HepG2 (cell line): ENCODE measurements at regions not wholly inside any gene's neighbourhood (a gene's known extent, or its start where the extent isn't known, plus 50 kb on each side); places are given as distances from the start of the nearest gene placed in this dataset.

Experiments used
- ATAC-seq: fragments of 200-7000 bp; cut with Tn5 transposase; 3 replicates; pipeline ENCODE4 v1.9.1; 2020; ENCODE audit warnings: mild to moderate bottlenecking, moderate library complexity
- BruUV-seq: library from RNA; stranded (reverse); fragments of 400-500 nt; replicated peaks from 2 replicates; lab custom pipeline; 2021; lab: Mats Ljungman, UMichigan
- CTCF ChIA-PET: fragments of 300-600 bp; formaldehyde crosslinking; extraction: SDS; loops from one replicate; lab custom pipeline; 2021; ENCODE audit warnings: low total read pairs, inconsistent platforms, low intra/inter-chr PET ratio; lab: Yijun Ruan, JAX
- POLR2A ChIA-PET: fragments of 350-600 bp; sonication (Branson Sonifier 250); formaldehyde crosslinking; loops from one replicate; lab custom pipeline; 2020; ENCODE audit warnings: antibody characterized with exemption, inconsistent platforms; lab: Yijun Ruan, JAX
- DNase-seq: peaks from one replicate; pipeline ENCODE4 v3.0.0-alpha.2; 2015; ENCODE audit warnings: low spot score
- FAIRE-seq: peaks from 3 replicates; lab custom pipeline; 2011; peaks lifted over from hg19 to GRCh38; lab: Jason Lieb, UNC
- H2AFZ ChIP-seq: one replicate; pipeline ENCODE4 v1.6.1; 2011; ENCODE audit warnings: low read length, inconsistent platforms
- H3K27ac ChIP-seq: fragments of 300-600 bp; 3 replicates; pipeline ENCODE4 v1.8.0; 2011; ENCODE audit warnings: mixed run types, mild to moderate bottlenecking, mixed read lengths, low read length, inconsistent platforms; ENCODE audit not compliant: insufficient read depth; ENCODE audit errors: extremely low read length
- H3K27me3 ChIP-seq, 2 experiments: fragments of 200-600 bp in 1 of 2; 2 replicates in 1 of 2; 3 replicates in 1 of 2; pipeline versions ENCODE4 v1.6.0 to v1.8.0; 2011; ENCODE audit warnings: low read length in 2 of 2, mild to moderate bottlenecking in 2 of 2, moderate library complexity in 2 of 2, inconsistent platforms in 1 of 2; ENCODE audit not compliant: insufficient read depth in 2 of 2, control insufficient read depth in 1 of 2
- H3K36me3 ChIP-seq, 2 experiments: fragments of 200-600 bp in 1 of 2; replicated peaks in 1 of 2; 2 replicates in 1 of 2; 3 replicates in 1 of 2; pipeline versions ENCODE4 v1.5.1 to v1.8.0; 2011; ENCODE audit warnings: low read length in 2 of 2, inconsistent platforms in 1 of 2; ENCODE audit not compliant: insufficient read depth in 2 of 2, control insufficient read depth in 1 of 2
- H3K4me1 ChIP-seq: 2 replicates; pipeline ENCODE4 v1.5.1; 2012; ENCODE audit warnings: low read length, inconsistent platforms; ENCODE audit not compliant: insufficient read depth
- H3K4me2 ChIP-seq: 2 replicates; pipeline ENCODE4 v1.6.0; 2011; ENCODE audit warnings: low read depth, low read length, inconsistent platforms
- H3K4me3 ChIP-seq, 3 experiments: fragments of 200-600 bp in 1 of 3; sonication (generic), shearing (Covaris generic) in 1 of 3; replicated peaks in 1 of 3; 2 replicates each; pipeline ENCODE4 v1.5.1; 2011 to 2016; ENCODE audit warnings: low read length in 3 of 3, inconsistent platforms in 2 of 3, low read depth in 2 of 3, mild to moderate bottlenecking in 2 of 3, control low read depth in 1 of 3, mixed read lengths in 1 of 3; ENCODE audit not compliant: insufficient read depth in 1 of 3
- H3K79me2 ChIP-seq: one replicate; pipeline ENCODE4 v1.6.1; 2011; ENCODE audit warnings: low read length, inconsistent platforms; ENCODE audit not compliant: insufficient read depth
- H3K9ac ChIP-seq: 2 replicates; pipeline ENCODE4 v1.6.0; 2011; ENCODE audit warnings: mild to moderate bottlenecking, low read depth, low read length, inconsistent platforms; ENCODE audit not compliant: insufficient read depth
- H3K9me3 ChIP-seq: 2 replicates; pipeline ENCODE4 v1.5.1; 2012; ENCODE audit warnings: mild to moderate bottlenecking, low read length
- H4K20me1 ChIP-seq: 2 replicates; pipeline ENCODE4 v1.6.0; 2011; ENCODE audit warnings: inconsistent platforms, mild to moderate bottlenecking, low read length, moderate library complexity; ENCODE audit not compliant: insufficient read depth
- CEBPB ChIP-seq: IDR thresholded peaks from 2 replicates; pipeline ENCODE4 v1.6.1; 2011; ENCODE audit warnings: low read depth, low read length, improper control_type of control experiment, borderline replicate concordance
- FOSL1 ChIP-seq: sonication (generic); formaldehyde crosslinking; IDR thresholded peaks from 2 replicates; pipeline ENCODE4 v1.9.0; 2021; ENCODE audit warnings: missing genetic modification reagents, borderline replicate concordance
- FOXP1 ChIP-seq, 2 experiments: fragments of 450-650 bp in 1 of 2; IDR thresholded peaks; 2 replicates each; pipeline ENCODE4 v1.6.1; 2017 to 2018; ENCODE audit warnings: antibody characterized with exemption in 1 of 2
- HNF4A ChIP-seq: sonication (generic); formaldehyde crosslinking; IDR thresholded peaks from 2 replicates; pipeline ENCODE4 v1.4.0; 2020; ENCODE audit warnings: missing genetic modification reagents
- NR2C2 ChIP-seq: sonication (generic); formaldehyde crosslinking; IDR thresholded peaks from 2 replicates; pipeline ENCODE4 v1.4.0; 2020; ENCODE audit warnings: missing genetic modification reagents, mild to moderate bottlenecking, moderate library complexity, borderline replicate concordance
- NRL ChIP-seq: sonication (generic); formaldehyde crosslinking; IDR thresholded peaks from 2 replicates; pipeline ENCODE4 v1.5.0; 2020; ENCODE audit warnings: missing genetic modification reagents, mild to moderate bottlenecking, moderate library complexity, borderline replicate concordance
- PCBP1 ChIP-seq: fragments of 200-400 bp; formaldehyde crosslinking; IDR thresholded peaks from 2 replicates; pipeline ENCODE4 v1.6.1; 2017; ENCODE audit warnings: mild to moderate bottlenecking, low read depth, low read length, borderline replicate concordance
- RBFOX2 ChIP-seq: fragments of 200-400 bp; formaldehyde crosslinking; IDR thresholded peaks from 2 replicates; pipeline ENCODE4 v1.6.1; 2017; ENCODE audit warnings: low read depth, mild to moderate bottlenecking, low read length
- SMAD1 ChIP-seq: sonication (generic); formaldehyde crosslinking; IDR thresholded peaks from 2 replicates; pipeline ENCODE4 v1.4.0; 2020; ENCODE audit warnings: missing genetic modification reagents, low read depth, mild to moderate bottlenecking, borderline replicate concordance
- SP140L ChIP-seq: sonication (generic); formaldehyde crosslinking; IDR thresholded peaks from 2 replicates; pipeline ENCODE4 v1.4.0; 2020; ENCODE audit warnings: missing genetic modification reagents, borderline replicate concordance
- STAT5B ChIP-seq: sonication (generic); formaldehyde crosslinking; IDR thresholded peaks from 2 replicates; pipeline ENCODE4 v1.4.0; 2020; ENCODE audit warnings: missing genetic modification reagents
- ZMYM4 ChIP-seq: sonication (generic); formaldehyde crosslinking; IDR thresholded peaks from 2 replicates; pipeline ENCODE4 v1.8.1; 2023; ENCODE audit warnings: mild to moderate bottlenecking, missing genetic modification reagents
- ZNF260 ChIP-seq: sonication (generic); formaldehyde crosslinking; IDR thresholded peaks from 2 replicates; pipeline ENCODE4 v1.4.0; 2020; ENCODE audit warnings: missing genetic modification reagents, low read depth, mild to moderate bottlenecking, borderline replicate concordance
- ZNF431 ChIP-seq: sonication (generic); formaldehyde crosslinking; IDR thresholded peaks from 2 replicates; pipeline ENCODE4 v1.9.0; 2022; ENCODE audit warnings: missing genetic modification reagents, low read depth, mild to moderate bottlenecking, borderline replicate concordance
- ZNF660 ChIP-seq: sonication (generic); formaldehyde crosslinking; IDR thresholded peaks from 2 replicates; pipeline ENCODE4 v1.5.1; 2020; ENCODE audit warnings: mild to moderate bottlenecking, low read depth, missing genetic modification reagents, borderline replicate concordance
- WGBS: methylation state at CpG from one replicate; pipeline ENCODE4 v1.1.6; 2017; ENCODE audit warnings: low lambda C conversion rate; 5-methylcytosine and 5-hydroxymethylcytosine counted together
- in situ Hi-C: cut with HindIII; loops from 2 replicates; pipeline ENCODE4 v1.10.0; 2017; ENCODE audit warnings: low pct_unique_long_range_greater_than_20kb; ENCODE audit not compliant: extremely low pct_ligation_motif_present
- intact Hi-C: fragments of 100-400 bp; cut with micrococcal nuclease; formaldehyde crosslinking; loops from one replicate; pipeline ENCODE4 v1.10.0; 2022; ENCODE audit not compliant: unreplicated experiment
- TF ChIP-seq, protein P1 (sequence below): sonication (generic); formaldehyde crosslinking; IDR thresholded peaks from 2 replicates; pipeline ENCODE4 v1.5.0; 2020; ENCODE audit warnings: missing genetic modification reagents
- TF ChIP-seq, protein P2 (sequence below): sonication (generic); formaldehyde crosslinking; IDR thresholded peaks from 2 replicates; pipeline ENCODE4 v1.5.1; 2020; ENCODE audit warnings: missing genetic modification reagents, mild to moderate bottlenecking, borderline replicate concordance

DNA sequence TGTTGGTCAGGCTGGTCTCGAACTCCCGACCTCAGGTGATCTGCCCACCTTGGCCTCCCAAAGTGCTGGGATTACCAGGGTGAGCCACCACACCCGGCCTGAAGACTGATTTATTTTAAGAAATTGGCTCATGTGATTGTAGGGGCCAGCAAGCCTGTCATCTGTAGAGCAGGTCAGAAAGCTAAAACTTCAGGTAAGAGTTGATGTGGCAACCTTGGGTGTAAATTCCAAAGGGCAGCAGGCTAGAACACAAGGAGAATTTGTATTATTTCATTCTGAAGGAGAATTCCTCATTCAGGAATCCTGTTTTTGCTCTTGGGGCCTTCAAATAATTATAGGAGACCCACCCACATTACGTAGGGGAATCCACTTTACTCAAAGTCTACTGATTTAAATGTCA, 728.7 kb downstream of the LTN1 start:
- intact Hi-C loops (no loop called here), in situ Hi-C loops (no loop called here)
- ATAC-seq (no peak), FAIRE-seq (no peak), DNase-seq (no peak)
- H2AFZ ChIP-seq: no peak overlapping the region
- WGBS: 42% methylated on average over 4 of the region's 4 CpGs
- H4K20me1 ChIP-seq: no peaks in the 10 kb centered on the region
- H3K27ac ChIP-seq: no peak overlapping the region
- H3K79me2 ChIP-seq: no peaks in the 10 kb centered on the region
- ChIA-PET POLR2A (no interaction called here), CTCF (no interaction called here)
- peaks cover 61% of the 10 kb centered on the region for H3K9me3 ChIP-seq
- H3K4me2 ChIP-seq: no peak overlapping the region
- H3K4me1 ChIP-seq: peaks cover 12% of the 10 kb centered on the region
- H3K27me3 ChIP-seq: no peaks in the 10 kb centered on the region
- no peak overlapping the region for H3K9ac ChIP-seq
- H3K4me3 ChIP-seq: no peak overlapping the region
- no peaks in the 10 kb centered on the region for H3K36me3 ChIP-seq
- no TSS peak for BruUV-seq
- TF ChIP-seq, protein P1, sequence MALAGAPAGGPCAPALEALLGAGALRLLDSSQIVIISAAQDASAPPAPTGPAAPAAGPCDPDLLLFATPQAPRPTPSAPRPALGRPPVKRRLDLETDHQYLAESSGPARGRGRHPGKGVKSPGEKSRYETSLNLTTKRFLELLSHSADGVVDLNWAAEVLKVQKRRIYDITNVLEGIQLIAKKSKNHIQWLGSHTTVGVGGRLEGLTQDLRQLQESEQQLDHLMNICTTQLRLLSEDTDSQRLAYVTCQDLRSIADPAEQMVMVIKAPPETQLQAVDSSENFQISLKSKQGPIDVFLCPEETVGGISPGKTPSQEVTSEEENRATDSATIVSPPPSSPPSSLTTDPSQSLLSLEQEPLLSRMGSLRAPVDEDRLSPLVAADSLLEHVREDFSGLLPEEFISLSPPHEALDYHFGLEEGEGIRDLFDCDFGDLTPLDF (CRISPR knock-in tag): no peak
- no peak for TF ChIP-seq PCBP1
- no peak for TF ChIP-seq ZNF431 (CRISPR knock-in tag)
- TF ChIP-seq SMAD1: no peak
- no peak for TF ChIP-seq ZNF660 (CRISPR knock-in tag)
- no peak for TF ChIP-seq FOXP1 (IDR thresholded peaks at IDR 0.05)
- no peak for TF ChIP-seq FOXP1 (CRISPR knock-in tag; IDR thresholded peaks at IDR 0.05)
- no peak for TF ChIP-seq STAT5B
- TF ChIP-seq HNF4A (CRISPR knock-in tag): peak; percentile 59; the same call in 1 of the 2 replicates
- no peak for TF ChIP-seq NR2C2 (CRISPR knock-in tag)
- TF ChIP-seq ZMYM4 (CRISPR knock-in tag): peak; percentile 19; the same call in 1 of the 2 replicates
- TF ChIP-seq RBFOX2: no peak
- TF ChIP-seq CEBPB: peak; percentile 38; the same call in 1 of the 2 replicates
- TF ChIP-seq, protein P2, sequence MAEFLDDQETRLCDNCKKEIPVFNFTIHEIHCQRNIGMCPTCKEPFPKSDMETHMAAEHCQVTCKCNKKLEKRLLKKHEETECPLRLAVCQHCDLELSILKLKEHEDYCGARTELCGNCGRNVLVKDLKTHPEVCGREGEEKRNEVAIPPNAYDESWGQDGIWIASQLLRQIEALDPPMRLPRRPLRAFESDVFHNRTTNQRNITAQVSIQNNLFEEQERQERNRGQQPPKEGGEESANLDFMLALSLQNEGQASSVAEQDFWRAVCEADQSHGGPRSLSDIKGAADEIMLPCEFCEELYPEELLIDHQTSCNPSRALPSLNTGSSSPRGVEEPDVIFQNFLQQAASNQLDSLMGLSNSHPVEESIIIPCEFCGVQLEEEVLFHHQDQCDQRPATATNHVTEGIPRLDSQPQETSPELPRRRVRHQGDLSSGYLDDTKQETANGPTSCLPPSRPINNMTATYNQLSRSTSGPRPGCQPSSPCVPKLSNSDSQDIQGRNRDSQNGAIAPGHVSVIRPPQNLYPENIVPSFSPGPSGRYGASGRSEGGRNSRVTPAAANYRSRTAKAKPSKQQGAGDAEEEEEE (CRISPR knock-in tag): no peak
- TF ChIP-seq FOSL1 (CRISPR knock-in tag): no peak
- no peak for TF ChIP-seq SP140L
- no peak for TF ChIP-seq ZNF260
- TF ChIP-seq NRL (CRISPR knock-in tag): no peak
